H1 (cell line): ENCODE measurements at regions not wholly inside any gene's neighbourhood (a gene's known extent, or its start where the extent isn't known, plus 50 kb on each side); places are given as distances from the start of the nearest gene placed in this dataset.

ENCODE experiments used
- CTCF ChIA-PET: fragments of 300-600 bp; sonication (Branson Sonifier 250); formaldehyde crosslinking; loops from one replicate; lab custom pipeline; 2021; ENCODE audit not compliant: partially characterized antibody; lab: Charles Lee
- POLR2A ChIA-PET: fragments of 300-600 bp; sonication (Branson Sonifier 250); formaldehyde crosslinking; loops from one replicate; lab custom pipeline; 2021; ENCODE audit warnings: inconsistent platforms; ENCODE audit not compliant: partially characterized antibody; lab: Charles Lee
- DNase-seq, 2 experiments: peaks; one replicate each; pipeline versions ENCODE4 v3.0.0 to v3.0.0-alpha.2; 2010 to 2022; ENCODE audit warnings: low spot score in 2 of 2, low read depth in 1 of 2, mixed read lengths in 1 of 2
- FAIRE-seq: peaks from 2 replicates; lab custom pipeline; 2011; peaks lifted over from hg19 to GRCh38; lab: Jason Lieb, UNC
- H2AFZ ChIP-seq: 2 replicates; pipeline ENCODE4 v1.8.1; 2012; ENCODE audit warnings: low read length, inconsistent platforms
- H2AK5ac ChIP-seq: 2 replicates; pipeline ENCODE4 v1.6.1; 2013; ENCODE audit warnings: low read depth, low read length
- H2BK120ac ChIP-seq: replicated peaks from 2 replicates; pipeline ENCODE3; 2013; ENCODE audit warnings: low read depth, low read length, inconsistent platforms
- H2BK12ac ChIP-seq: 2 replicates; pipeline ENCODE4 v1.6.1; 2013; ENCODE audit warnings: low read depth, low read length
- H2BK15ac ChIP-seq: 2 replicates; pipeline ENCODE4 v1.6.1; 2013; ENCODE audit warnings: low read length
- H2BK20ac ChIP-seq: 2 replicates; pipeline ENCODE4 v1.6.1; 2013; ENCODE audit warnings: low read length
- H2BK5ac ChIP-seq: 2 replicates; pipeline ENCODE4 v1.6.1; 2013; ENCODE audit warnings: low read depth, low read length
- H3K14ac ChIP-seq: 2 replicates; pipeline ENCODE4 v1.6.1; 2013; ENCODE audit warnings: inconsistent platforms; ENCODE audit not compliant: insufficient read length
- H3K18ac ChIP-seq: 2 replicates; pipeline ENCODE4 v1.6.1; 2013; ENCODE audit warnings: low read length; ENCODE audit errors: extremely low read depth
- H3K23ac ChIP-seq: 2 replicates; pipeline ENCODE4 v1.6.1; 2013; ENCODE audit warnings: inconsistent platforms; ENCODE audit not compliant: insufficient read length
- H3K23me2 ChIP-seq: 2 replicates; pipeline ENCODE4 v1.6.1; 2013; ENCODE audit warnings: low read depth, low read length
- H3K27ac ChIP-seq: 2 replicates; pipeline ENCODE4 v1.6.1; 2011; ENCODE audit warnings: low read depth, low read length, inconsistent platforms
- H3K27me3 ChIP-seq, 4 experiments: replicated peaks in 1 of 4; 1 replicate in 1 of 4; 2 replicates in 3 of 4; pipeline versions ENCODE4 v1.6.1 to v1.8.1; 2011 to 2013; ENCODE audit warnings: low read length in 3 of 4, mild to moderate bottlenecking in 3 of 4, inconsistent platforms in 2 of 4, mixed read lengths in 2 of 4, moderate library complexity in 1 of 4; ENCODE audit not compliant: control insufficient read depth in 3 of 4, insufficient read depth in 3 of 4; ENCODE audit errors: extremely low read depth in 1 of 4
- H3K36me3 ChIP-seq, 4 experiments: 2 replicates each; pipeline versions ENCODE4 v1.6.1 to v1.8.1; 2011 to 2013; ENCODE audit warnings: mild to moderate bottlenecking in 4 of 4, low read length in 3 of 4, moderate library complexity in 2 of 4, control low read depth in 1 of 4, inconsistent platforms in 1 of 4; ENCODE audit not compliant: insufficient read depth in 4 of 4, control insufficient read depth in 2 of 4
- H3K4ac ChIP-seq: replicated peaks from 2 replicates; pipeline ENCODE3; 2013; ENCODE audit warnings: low read length, low read depth, mixed read lengths, inconsistent platforms; ENCODE audit not compliant: insufficient read length
- H3K4me1 ChIP-seq, 4 experiments: replicated peaks in 1 of 4; 1 replicate in 1 of 4; 2 replicates in 3 of 4; pipeline versions ENCODE4 v1.6.1 to v1.8.1; 2011 to 2013; ENCODE audit warnings: low read length in 3 of 4, inconsistent platforms in 2 of 4, mixed read lengths in 1 of 4; ENCODE audit not compliant: insufficient read depth in 4 of 4, control insufficient read depth in 3 of 4
- H3K4me2 ChIP-seq, 2 experiments: 2 replicates each; pipeline versions ENCODE4 v1.6.1 to v1.8.1; 2011 to 2013; ENCODE audit warnings: low read depth in 2 of 2, low read length in 2 of 2, control low read depth in 1 of 2, inconsistent platforms in 1 of 2, mild to moderate bottlenecking in 1 of 2; ENCODE audit not compliant: insufficient read depth in 1 of 2
- H3K4me3 ChIP-seq, 4 experiments: fragments of 200-600, 300-600 bp in 1 of 4; sonication (generic), shearing (Covaris generic), sonication (Bioruptor Twin) in 1 of 4; 2 replicates each; pipeline versions ENCODE4 v1.5.1 to v1.8.1; 2011 to 2016; ENCODE audit warnings: low read length in 4 of 4, low read depth in 3 of 4, control low read depth in 2 of 4, inconsistent platforms in 2 of 4, mild to moderate bottlenecking in 2 of 4, mixed read lengths in 1 of 4, moderate library complexity in 1 of 4; ENCODE audit not compliant: insufficient read depth in 2 of 4; ENCODE audit errors: extremely low read depth in 1 of 4
- H3K56ac ChIP-seq: replicated peaks from 2 replicates; pipeline ENCODE3; 2013; ENCODE audit warnings: low read depth, mild to moderate bottlenecking, mixed read lengths, low read length, inconsistent platforms; ENCODE audit not compliant: insufficient read length
- H3K79me1 ChIP-seq: 2 replicates; pipeline ENCODE4 v1.6.1; 2013; ENCODE audit warnings: low read depth, low read length, control low read depth
- H3K79me2 ChIP-seq, 2 experiments: 2 replicates each; pipeline versions ENCODE4 v1.6.1 to v1.8.1; 2012 to 2013; ENCODE audit warnings: low read length in 2 of 2, mild to moderate bottlenecking in 2 of 2, inconsistent platforms in 1 of 2; ENCODE audit not compliant: insufficient read depth in 2 of 2, control insufficient read depth in 1 of 2
- H3K9ac ChIP-seq, 4 experiments: replicated peaks in 1 of 4; 1 replicate in 1 of 4; 2 replicates in 3 of 4; pipeline versions ENCODE4 v1.6.1 to v1.8.1; 2011 to 2013; ENCODE audit warnings: low read depth in 3 of 4, low read length in 3 of 4, control low read depth in 2 of 4, mild to moderate bottlenecking in 2 of 4, moderate library complexity in 2 of 4, inconsistent platforms in 1 of 4; ENCODE audit errors: extremely low read depth in 1 of 4
- H3K9me3 ChIP-seq, 2 experiments: 2 replicates each; pipeline versions ENCODE4 v1.6.1 to v1.8.1; 2012 to 2013; ENCODE audit warnings: mild to moderate bottlenecking in 2 of 2, moderate library complexity in 2 of 2, control low read depth in 1 of 2, inconsistent platforms in 1 of 2, low read depth in 1 of 2, low read length in 1 of 2, mixed read lengths in 1 of 2; ENCODE audit not compliant: insufficient read depth in 2 of 2
- H4K20me1 ChIP-seq, 2 experiments: replicated peaks in 1 of 2; 2 replicates each; pipeline versions ENCODE3 to v1.8.1; 2011 to 2013; ENCODE audit warnings: inconsistent platforms in 2 of 2, low read length in 2 of 2, mild to moderate bottlenecking in 1 of 2; ENCODE audit not compliant: insufficient read depth in 2 of 2, control insufficient read depth in 1 of 2
- H4K5ac ChIP-seq: 2 replicates; pipeline ENCODE4 v1.6.1; 2013; ENCODE audit warnings: low read length, low read depth, mixed read lengths, inconsistent platforms; ENCODE audit not compliant: insufficient read length
- H4K8ac ChIP-seq: 2 replicates; pipeline ENCODE4 v1.8.0; 2013; ENCODE audit warnings: mild to moderate bottlenecking, moderate library complexity, low read length, inconsistent platforms; ENCODE audit not compliant: insufficient read depth; ENCODE audit errors: extremely low read depth
- H4K91ac ChIP-seq: replicated peaks from 2 replicates; pipeline ENCODE3; 2013; ENCODE audit warnings: low read length, mixed read lengths, inconsistent platforms; ENCODE audit not compliant: insufficient read length
- CREB1 ChIP-seq: IDR thresholded peaks from 2 replicates; pipeline ENCODE4 v1.6.1; 2012; ENCODE audit warnings: inconsistent platforms
- CTBP2 ChIP-seq: IDR thresholded peaks from 2 replicates; pipeline ENCODE4 v1.7.0; 2011; ENCODE audit warnings: borderline replicate concordance, mild to moderate bottlenecking, moderate library complexity, mixed read lengths, low read length; ENCODE audit not compliant: insufficient read depth, insufficient read length
- JUND ChIP-seq: IDR thresholded peaks from 2 replicates; pipeline ENCODE4 v1.6.1; 2011; ENCODE audit warnings: mild to moderate bottlenecking, improper control_type of control experiment, low read length
- KDM1A ChIP-seq: fragments of 200-600, 300-600 bp; sonication (generic); IDR thresholded peaks from 2 replicates; pipeline ENCODE4 v1.7.1; 2016; ENCODE audit warnings: mild to moderate bottlenecking, low read length, borderline replicate concordance
- POLR2A ChIP-seq, 2 experiments: IDR thresholded peaks; 1 replicate in 1 of 2; 2 replicates in 1 of 2; pipeline ENCODE4 v1.6.1; 2011; ENCODE audit warnings: low read depth in 2 of 2, low read length in 2 of 2, mild to moderate bottlenecking in 2 of 2; ENCODE audit errors: control extremely low read depth in 1 of 2
- POLR2AphosphoS5 ChIP-seq: IDR thresholded peaks from 2 replicates; pipeline ENCODE4 v1.6.1; 2011; ENCODE audit warnings: low read depth, low read length
- SIN3A ChIP-seq, 2 experiments: IDR thresholded peaks in 1 of 2; conservative IDR thresholded peaks in 1 of 2; 2 replicates each; pipeline ENCODE4 v1.6.1; 2011 to 2012; ENCODE audit warnings: low read length in 2 of 2, improper control_type of control experiment in 1 of 2, low read depth in 1 of 2, mild to moderate bottlenecking in 1 of 2
- TCF12 ChIP-seq: IDR thresholded peaks from 2 replicates; pipeline ENCODE4 v1.6.1; 2011; ENCODE audit warnings: low read depth, mild to moderate bottlenecking, low read length
- ZNF274 ChIP-seq: IDR thresholded peaks from 2 replicates; pipeline ENCODE4 v1.7.0; 2012; ENCODE audit warnings: low read length, borderline replicate concordance; ENCODE audit errors: extremely low read depth
- WGBS, 2 experiments: shearing (Covaris generic) in 1 of 2; methylation state at CpG; one replicate each; pipeline versions ENCODE4 v1.1.6 to v1.1.7; 2013 to 2015; ENCODE audit warnings: low lambda C conversion rate in 2 of 2, mixed read lengths in 2 of 2, inconsistent platforms in 1 of 2, low coverage in 1 of 2, missing lambda C conversion rate in 1 of 2; ENCODE audit not compliant: insufficient replicate concordance in 2 of 2, insufficient coverage in 1 of 2, insufficient read length in 1 of 2; ENCODE audit errors: extremely low coverage in 1 of 2, missing lambda C conversion rate in 1 of 2; 5-methylcytosine and 5-hydroxymethylcytosine counted together

DNA sequence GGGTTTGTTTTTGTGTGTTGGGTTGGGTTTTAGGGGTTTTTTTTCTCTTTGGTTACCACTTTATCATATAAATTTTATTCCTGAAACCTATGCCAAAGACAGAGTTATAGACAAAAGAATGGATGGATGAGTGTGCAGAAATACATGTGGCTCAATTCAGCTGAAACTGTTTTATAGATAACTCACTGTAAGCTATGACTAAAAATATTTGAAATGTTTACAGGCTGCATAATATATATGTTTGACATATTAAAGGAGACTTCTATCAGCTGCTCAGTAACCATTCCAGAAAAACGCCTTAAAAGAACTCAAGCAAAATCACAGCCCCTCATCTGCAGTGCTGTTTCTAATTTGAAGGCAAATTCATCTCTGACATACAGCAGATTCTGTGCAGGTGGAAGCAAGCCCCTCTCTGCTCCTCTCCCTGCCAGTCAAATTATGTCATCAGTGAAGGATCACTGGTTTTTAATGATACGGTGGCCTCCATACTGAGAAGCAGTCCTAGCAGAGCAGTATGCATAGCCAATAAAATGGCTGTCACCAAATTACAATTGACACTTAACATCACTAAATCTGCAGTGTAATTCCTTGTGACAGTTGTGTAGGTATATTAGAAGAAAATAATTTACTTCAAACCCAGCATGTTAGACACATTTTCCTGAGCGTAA, 301.6 kb downstream of the NR2F1-AS1 start:
- Histone ChIP-seq H2AFZ (no peak overlapping the region), H3K18ac (no peak overlapping the region), H3K9me3 (no peaks in the 10 kb centered on the region), H2AK5ac (no peak overlapping the region), H4K8ac (no peak overlapping the region), H3K4me2 (no peak overlapping the region), H2BK120ac (no peak overlapping the region), H2BK5ac (no peak overlapping the region), H3K27me3 (no peaks in the 10 kb centered on the region), H3K4me1 (no peaks in the 10 kb centered on the region), H4K20me1 (no peaks in the 10 kb centered on the region), H3K27ac (no peak overlapping the region), H3K79me1 (no peaks in the 10 kb centered on the region), H4K5ac (no peak overlapping the region), H2BK12ac (no peak overlapping the region), H2BK15ac (no peak overlapping the region), H3K14ac (no peak overlapping the region), H4K91ac (no peak overlapping the region), H3K4ac (no peak overlapping the region), H3K36me3 (no peaks in the 10 kb centered on the region), H2BK20ac (no peak overlapping the region), H3K56ac (no peak overlapping the region), H3K4me3 (no peak overlapping the region), H3K79me2 (no peaks in the 10 kb centered on the region), H3K9ac (no peak overlapping the region), H3K23ac (no peak overlapping the region), H3K23me2 (no peaks in the 10 kb centered on the region)
- DNase-seq = no peak
- POLR2A ChIA-PET = no interaction called here
- CTCF ChIA-PET = interaction anchor here (1.1 kb wide), 1 partner anchor 55 kb away, joined by 3 read pairs; no protein-coding TSS in a partner anchor
- no peak for FAIRE-seq
- WGBS, 2 experiments = 90% methylated on average over 3 of the region's 3 CpGs; no CpG with 5 or more reads in 1 of the 2 experiments
- TF ChIP-seq CTBP2 = no peak
- no peak for TF ChIP-seq SIN3A (conservative IDR thresholded peaks at IDR 0.05 in 1 of 2, IDR thresholded peaks at IDR 0.05 in 1 of 2; ENCODE audit: low read depth in 1 of 2, low read length in 2 of 2)
- no peak for TF ChIP-seq JUND
- TF ChIP-seq TCF12 = no peak
- no peak for TF ChIP-seq KDM1A
- TF ChIP-seq ZNF274 = no peak
- TF ChIP-seq POLR2A (IDR thresholded peaks at IDR 0.05; ENCODE audit: control extremely low read depth in 1 of 2, low read depth in 2 of 2, low read length in 2 of 2) = no peak
- no peak for TF ChIP-seq POLR2AphosphoS5
- TF ChIP-seq CREB1 = no peak
